Loucy (cell line): ENCODE measurements at regions not wholly inside any gene's neighbourhood (a gene's known extent, or its start where the extent isn't known, plus 50 kb on each side); places are given as distances from the start of the nearest gene placed in this dataset.
"Not testable (repeated sequence)": the region's sequence is repeated elsewhere in the genome, so short reads cannot be mapped to it uniquely, and the experiment has no call there.

Source experiments
- H2AFZ ChIP-seq: fragments of 200-600 bp; sonication (generic); 2 replicates; pipeline ENCODE4 v1.6.0; 2016; ENCODE audit warnings: antibody characterized with exemption, mild to moderate bottlenecking, low read length, moderate library complexity
- H3F3A ChIP-seq: fragments of 200-600 bp; 2 replicates; pipeline ENCODE4 v1.6.0; 2016; ENCODE audit warnings: antibody characterized with exemption, low read depth, mild to moderate bottlenecking
- H3K27me3 ChIP-seq: fragments of 200-600 bp; sonication (generic); 2 replicates; pipeline ENCODE4 v1.6.1; 2014; ENCODE audit warnings: low read length, mild to moderate bottlenecking; ENCODE audit not compliant: insufficient read depth, poor library complexity, severe bottlenecking
- H3K36me3 ChIP-seq: fragments of 200-600 bp; sonication (generic); 2 replicates; pipeline ENCODE4 v1.6.1; 2016; ENCODE audit warnings: low read length; ENCODE audit not compliant: insufficient read depth
- H3K4me1 ChIP-seq: fragments of 200-600 bp; sonication (generic); 2 replicates; pipeline ENCODE4 v1.5.1; 2014; ENCODE audit warnings: low read length, mild to moderate bottlenecking; ENCODE audit not compliant: insufficient read depth, poor library complexity, severe bottlenecking
- H3K4me2 ChIP-seq: fragments of 200-600 bp; sonication (generic); 2 replicates; pipeline ENCODE4 v1.6.0; 2014; ENCODE audit warnings: antibody characterized with exemption, low read length, low read depth, mild to moderate bottlenecking; ENCODE audit not compliant: poor library complexity, severe bottlenecking
- H3K4me3 ChIP-seq: fragments of 200-600 bp; sonication (generic); 2 replicates; pipeline ENCODE4 v1.5.1; 2014; ENCODE audit warnings: low read length, mild to moderate bottlenecking, mixed read lengths; ENCODE audit not compliant: poor library complexity, severe bottlenecking
- H3K79me2 ChIP-seq: fragments of 200-600 bp; sonication (generic); 2 replicates; pipeline ENCODE4 v1.6.1; 2014; ENCODE audit warnings: low read length; ENCODE audit not compliant: insufficient read depth
- H3K9ac ChIP-seq: fragments of 200-600 bp; sonication (generic); 2 replicates; pipeline ENCODE4 v1.6.0; 2014; ENCODE audit warnings: mild to moderate bottlenecking, low read depth, low read length, moderate library complexity; ENCODE audit not compliant: poor library complexity, severe bottlenecking
- H3K9me2 ChIP-seq: fragments of 200-600 bp; sonication (generic); replicated peaks from 2 replicates; pipeline ENCODE4 v1.6.1; 2016; ENCODE audit warnings: low read depth, low read length, mixed read lengths
- H3K9me3 ChIP-seq: fragments of 200-600 bp; sonication (generic); 2 replicates; pipeline ENCODE4 v1.6.1; 2014; ENCODE audit warnings: mild to moderate bottlenecking, antibody characterized with exemption, low read length, low read depth; ENCODE audit not compliant: insufficient read depth
- H4K20me1 ChIP-seq: fragments of 200-600 bp; sonication (generic); 2 replicates; pipeline ENCODE4 v1.6.0; 2014; ENCODE audit warnings: antibody characterized with exemption, low read length, mild to moderate bottlenecking; ENCODE audit not compliant: insufficient read depth, poor library complexity, severe bottlenecking

- H3K27me3 ChIP-seq, H3K36me3 ChIP-seq, H3K9me3 ChIP-seq, H3K4me2 ChIP-seq, H3K4me3 ChIP-seq, H3F3A ChIP-seq, H4K20me1 ChIP-seq, H3K79me2 ChIP-seq, H2AFZ ChIP-seq, H3K9ac ChIP-seq, H3K9me2 ChIP-seq, H3K4me1 ChIP-seq: not testable (repeated sequence)
Measured at GRCh38 chr7:74008-74540, 118.3 kb upstream of the FAM20C start.

- H3K9me3 ChIP-seq, H3K36me3 ChIP-seq, H2AFZ ChIP-seq, H3K27me3 ChIP-seq, H3F3A ChIP-seq, H3K4me1 ChIP-seq, H3K79me2 ChIP-seq, H3K4me2 ChIP-seq, H3K9ac ChIP-seq, H3K9me2 ChIP-seq, H3K4me3 ChIP-seq, H4K20me1 ChIP-seq: not testable (repeated sequence)
Measured at GRCh38 chr7:75511-75910, 116.9 kb upstream of the FAM20C start.

DNA sequence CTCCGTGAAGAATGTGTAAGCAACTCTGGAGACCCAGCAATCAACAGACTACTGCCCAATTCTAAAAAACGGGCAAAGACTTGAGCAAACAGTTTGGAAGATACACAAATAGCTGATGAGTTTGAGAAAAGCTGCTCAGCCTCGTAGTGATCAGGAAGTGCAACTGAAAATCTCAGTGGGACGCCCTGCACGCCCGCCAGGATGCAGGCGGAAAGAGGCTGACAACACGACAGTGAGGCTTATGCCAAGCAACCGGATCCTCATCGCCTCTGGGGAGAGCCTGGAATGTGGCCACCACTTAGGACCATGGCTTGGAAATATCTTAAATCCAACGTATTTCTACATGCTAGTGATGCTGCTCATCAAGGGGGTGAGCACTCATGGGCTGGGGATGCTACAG is 116.2 kb upstream of the FAM20C start:
- H3K4me2 ChIP-seq, H3K79me2 ChIP-seq, H3K27me3 ChIP-seq, H3K36me3 ChIP-seq, H3K9me3 ChIP-seq, H3K9ac ChIP-seq, H3K9me2 ChIP-seq, H2AFZ ChIP-seq, H3K4me1 ChIP-seq, H4K20me1 ChIP-seq, H3F3A ChIP-seq, H3K4me3 ChIP-seq: not testable (repeated sequence)

DNA sequence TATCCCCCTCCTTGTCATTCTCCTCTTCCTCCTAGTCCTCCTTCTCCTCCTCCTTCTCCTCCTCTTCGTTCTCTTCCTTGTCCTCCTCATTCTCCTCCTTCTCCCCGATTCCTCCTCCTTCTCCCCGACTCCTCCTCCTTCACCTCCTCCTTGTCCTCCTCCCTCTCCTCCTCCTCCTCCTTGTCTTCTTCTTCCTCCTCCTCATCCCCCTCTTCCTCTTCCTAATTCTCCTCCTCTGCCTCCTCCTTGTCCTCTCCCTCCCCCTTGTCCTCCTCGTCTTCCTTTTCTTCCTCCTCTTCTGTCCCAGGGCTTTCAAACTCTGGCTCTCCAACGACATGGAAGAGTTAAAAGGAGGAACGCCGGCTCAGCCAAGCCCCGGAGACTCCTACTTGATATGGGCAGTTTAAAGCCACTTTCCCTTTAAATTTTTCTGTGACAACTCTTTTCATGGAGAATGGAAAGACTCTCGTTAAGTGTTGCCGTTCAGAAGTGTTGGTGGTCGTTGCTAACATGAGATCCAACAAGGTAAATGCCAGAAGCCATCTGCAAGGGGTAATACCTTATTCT is 115.5 kb upstream of the FAM20C start:
- H2AFZ ChIP-seq, H3K4me2 ChIP-seq, H3K9ac ChIP-seq, H4K20me1 ChIP-seq, H3K4me1 ChIP-seq, H3K36me3 ChIP-seq, H3K9me3 ChIP-seq, H3K79me2 ChIP-seq, H3K9me2 ChIP-seq, H3K4me3 ChIP-seq, H3F3A ChIP-seq, H3K27me3 ChIP-seq: not testable (repeated sequence)

GRCh38 chr7:78862-79261 is 113.5 kb upstream of the FAM20C start:
- H3K9me2 ChIP-seq, H3K27me3 ChIP-seq, H4K20me1 ChIP-seq, H3K4me1 ChIP-seq, H3F3A ChIP-seq, H3K9ac ChIP-seq, H3K4me3 ChIP-seq, H3K9me3 ChIP-seq, H3K36me3 ChIP-seq, H3K4me2 ChIP-seq, H2AFZ ChIP-seq, H3K79me2 ChIP-seq: not testable (repeated sequence)

GRCh38 chr7:79400-80055 is 112.8 kb upstream of the FAM20C start:
- not testable (repeated sequence) for H3K9me3 ChIP-seq, H3K4me1 ChIP-seq, H3K9ac ChIP-seq, H2AFZ ChIP-seq, H3K9me2 ChIP-seq, H3F3A ChIP-seq, H3K27me3 ChIP-seq, H3K4me3 ChIP-seq, H3K4me2 ChIP-seq, H3K36me3 ChIP-seq, H4K20me1 ChIP-seq, H3K79me2 ChIP-seq
